ENCODE measurements at regions not wholly inside any gene's neighbourhood (a gene's known extent, or its start where the extent isn't known, plus 50 kb on each side); places are given as distances from the start of the nearest gene placed in this dataset.

GRCh38 chr10:130817046-130817624, 494.4 kb downstream of the TCERG1L start:
- ChIA-PET POLR2A (no interaction called here), CTCF (no interaction called here)
- H3K4me3 ChIP-seq (ENCODE audit: low read depth, low read length), result no peak overlapping the region
- DNase-seq (ENCODE audit: low read depth, low spot score), result no peak
- no peak for TF ChIP-seq CTCF (IDR thresholded peaks at IDR 0.05; ENCODE audit: insufficient read depth, low read length, missing control alignments)

- TF ChIP-seq CTCF (IDR thresholded peaks at IDR 0.05; ENCODE audit: insufficient read depth, low read length, missing control alignments), result no peak
- CTCF ChIA-PET, result no interaction called here
- H3K4me3 ChIP-seq (ENCODE audit: low read depth, low read length), result no peak overlapping the region
- no peak for DNase-seq (ENCODE audit: low read depth, low spot score)
- POLR2A ChIA-PET, result no interaction called here
Measured at GRCh38 chr10:130817674-130818073, 493.8 kb downstream of the TCERG1L start.

- no peak overlapping the region for H3K4me3 ChIP-seq (ENCODE audit: low read depth, low read length)
- TF ChIP-seq CTCF (IDR thresholded peaks at IDR 0.05; ENCODE audit: insufficient read depth, low read length, missing control alignments), result no peak
- ChIA-PET POLR2A (no interaction called here), CTCF (no interaction called here)
- DNase-seq (ENCODE audit: low read depth, low spot score), result no peak
Measured at GRCh38 chr10:130820880-130821482, 490.5 kb downstream of the TCERG1L start.

GRCh38 chr10:130824230-130825014, 487.1 kb downstream of the TCERG1L start:
- CTCF ChIA-PET, result no interaction called here
- POLR2A ChIA-PET, result no interaction called here
- DNase-seq (ENCODE audit: low read depth, low spot score), result no peak
- TF ChIP-seq CTCF (IDR thresholded peaks at IDR 0.05; ENCODE audit: insufficient read depth, low read length, missing control alignments), result no peak
- H3K4me3 ChIP-seq (ENCODE audit: low read depth, low read length), result no peak overlapping the region

- no peak for TF ChIP-seq CTCF (IDR thresholded peaks at IDR 0.05; ENCODE audit: insufficient read depth, low read length, missing control alignments)
- CTCF ChIA-PET, result no interaction called here
- no peak for DNase-seq (ENCODE audit: low read depth, low spot score)
- POLR2A ChIA-PET, result no interaction called here
- H3K4me3 ChIP-seq (ENCODE audit: low read depth, low read length), result no peak overlapping the region
Measured at GRCh38 chr10:130833596-130833995, 477.9 kb downstream of the TCERG1L start.

GRCh38 chr10:130834170-130834569, 477.4 kb downstream of the TCERG1L start:
- TF ChIP-seq CTCF (IDR thresholded peaks at IDR 0.05; ENCODE audit: insufficient read depth, low read length, missing control alignments), result no peak
- no peak for DNase-seq (ENCODE audit: low read depth, low spot score)
- ChIA-PET POLR2A (no interaction called here), CTCF (no interaction called here)
- H3K4me3 ChIP-seq (ENCODE audit: low read depth, low read length), result no peak overlapping the region
